H54 (cell line): ENCODE measurements at regions not wholly inside any gene's neighbourhood (a gene's known extent, or its start where the extent isn't known, plus 50 kb on each side); places are given as distances from the start of the nearest gene placed in this dataset.

ENCODE experiments used
- DNase-seq: peaks from one replicate; pipeline ENCODE4 v3.0.0; 2011; ENCODE audit warnings: low spot score, mixed read lengths; ENCODE audit not compliant: insufficient read length
- FAIRE-seq: peaks from 3 replicates; lab custom pipeline; 2011; peaks lifted over from hg19 to GRCh38; lab: Jason Lieb, UNC
- POLR2A ChIP-seq: IDR thresholded peaks from 2 replicates; pipeline ENCODE4 v1.6.1; 2011; ENCODE audit warnings: low read depth, mild to moderate bottlenecking, low read length

DNA sequence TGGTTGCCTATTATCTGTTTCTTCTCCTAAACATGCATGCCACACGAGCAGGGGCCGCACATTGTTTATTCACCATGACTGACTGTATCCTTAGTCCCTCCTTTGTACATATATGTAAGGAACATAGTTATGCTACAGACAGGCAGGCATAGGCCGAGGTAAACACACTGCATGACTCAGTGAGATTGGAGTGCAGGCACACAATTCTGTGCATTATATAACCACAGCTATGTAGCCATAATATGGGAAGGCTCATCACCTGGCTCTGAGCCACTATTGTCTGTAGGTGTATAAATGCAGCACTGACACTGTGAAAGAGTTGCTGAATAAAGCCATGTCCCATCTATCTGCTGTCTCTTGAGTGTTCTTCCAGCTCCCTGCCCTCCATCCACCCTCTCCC is 431.6 kb downstream of the IDS start:
- TF ChIP-seq POLR2A, result no peak
- FAIRE-seq (no peak), DNase-seq (no peak)

DNA sequence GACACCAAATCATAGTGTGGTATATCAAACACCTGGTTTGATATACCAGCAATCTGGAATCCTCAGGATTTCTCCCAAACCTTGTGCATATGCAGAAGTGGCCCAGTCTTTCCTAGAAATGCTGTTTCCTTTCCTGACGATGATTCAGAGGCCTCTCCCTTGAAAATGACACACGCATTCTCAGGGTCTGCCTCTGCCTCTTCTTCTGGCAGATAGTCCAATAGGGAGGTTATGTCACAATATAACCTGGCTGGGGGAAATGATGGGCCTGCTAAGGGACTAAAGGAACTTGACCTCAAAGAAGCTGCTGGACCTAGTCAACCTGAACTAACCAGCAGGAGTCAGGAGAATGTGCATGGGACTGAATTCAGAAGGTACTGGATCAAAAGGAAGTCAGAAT is 435.2 kb downstream of the IDS start:
- no peak for TF ChIP-seq POLR2A
- DNase-seq (no peak), FAIRE-seq (no peak)

DNA sequence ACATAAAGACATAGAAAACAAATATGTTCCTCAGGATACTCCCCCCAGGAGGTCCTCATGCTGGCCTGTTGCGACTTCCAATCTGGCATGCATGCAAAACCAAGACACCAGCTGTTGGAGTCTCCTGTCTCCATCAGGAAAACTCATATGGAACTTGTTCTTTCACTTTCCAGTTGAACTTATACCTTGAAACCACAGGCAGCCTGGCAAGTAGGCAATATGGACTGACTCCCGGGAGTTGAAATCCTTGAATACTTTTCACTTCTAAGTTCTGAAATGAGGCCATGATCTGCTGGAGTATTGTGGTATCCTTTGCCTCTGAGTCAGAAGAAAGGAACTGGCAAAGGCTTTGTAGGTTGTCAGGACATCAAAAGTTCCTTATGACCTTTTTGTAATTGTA is 444.2 kb downstream of the IDS start:
- DNase-seq (no peak), FAIRE-seq (no peak)
- no peak for TF ChIP-seq POLR2A
